ENCODE measurements at regions not wholly inside any gene's neighbourhood (a gene's known extent, or its start where the extent isn't known, plus 50 kb on each side); places are given as distances from the start of the nearest gene placed in this dataset.

DNA sequence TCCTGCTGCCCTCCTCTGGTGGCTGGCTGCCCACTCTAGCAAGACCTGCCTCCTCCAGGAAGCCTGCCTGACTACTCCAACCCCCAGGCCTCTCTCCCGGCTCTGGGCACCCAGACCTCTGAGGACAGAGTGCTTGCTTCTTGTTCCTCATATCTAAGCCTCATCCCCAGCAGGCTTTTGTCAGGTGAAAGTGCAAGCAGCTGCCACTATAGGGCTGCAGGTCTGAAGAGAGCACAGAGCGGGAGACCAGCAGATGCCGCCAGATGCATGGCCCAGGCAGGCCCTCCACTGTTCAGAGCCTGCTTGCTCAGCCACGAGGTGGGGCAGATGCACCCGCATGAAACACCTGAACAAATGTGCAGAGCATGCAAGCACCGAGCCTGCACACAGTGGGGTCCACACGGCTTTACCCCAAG lies 73.0 kb downstream of the SERPINA3 start:
- H3K27me3 ChIP-seq = peaks cover 5% of the 10 kb centered on the region
- no peak overlapping the region for H3K4me3 ChIP-seq
- no peak overlapping the region for H3K27ac ChIP-seq
- no peaks in the 10 kb centered on the region for H3K9me3 ChIP-seq (ENCODE audit: low read depth)
- no peaks in the 10 kb centered on the region for H3K4me1 ChIP-seq (ENCODE audit: low read depth)
- no peaks in the 10 kb centered on the region for H3K36me3 ChIP-seq
- TF ChIP-seq, protein P1, sequence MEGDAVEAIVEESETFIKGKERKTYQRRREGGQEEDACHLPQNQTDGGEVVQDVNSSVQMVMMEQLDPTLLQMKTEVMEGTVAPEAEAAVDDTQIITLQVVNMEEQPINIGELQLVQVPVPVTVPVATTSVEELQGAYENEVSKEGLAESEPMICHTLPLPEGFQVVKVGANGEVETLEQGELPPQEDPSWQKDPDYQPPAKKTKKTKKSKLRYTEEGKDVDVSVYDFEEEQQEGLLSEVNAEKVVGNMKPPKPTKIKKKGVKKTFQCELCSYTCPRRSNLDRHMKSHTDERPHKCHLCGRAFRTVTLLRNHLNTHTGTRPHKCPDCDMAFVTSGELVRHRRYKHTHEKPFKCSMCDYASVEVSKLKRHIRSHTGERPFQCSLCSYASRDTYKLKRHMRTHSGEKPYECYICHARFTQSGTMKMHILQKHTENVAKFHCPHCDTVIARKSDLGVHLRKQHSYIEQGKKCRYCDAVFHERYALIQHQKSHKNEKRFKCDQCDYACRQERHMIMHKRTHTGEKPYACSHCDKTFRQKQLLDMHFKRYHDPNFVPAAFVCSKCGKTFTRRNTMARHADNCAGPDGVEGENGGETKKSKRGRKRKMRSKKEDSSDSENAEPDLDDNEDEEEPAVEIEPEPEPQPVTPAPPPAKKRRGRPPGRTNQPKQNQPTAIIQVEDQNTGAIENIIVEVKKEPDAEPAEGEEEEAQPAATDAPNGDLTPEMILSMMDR (IDR thresholded peaks at IDR 0.05; ENCODE audit: low read depth, low read length) = no peak
- DNase-seq (ENCODE audit: low read depth in 1 of 2, low spot score in 1 of 2) = no peak

DNA sequence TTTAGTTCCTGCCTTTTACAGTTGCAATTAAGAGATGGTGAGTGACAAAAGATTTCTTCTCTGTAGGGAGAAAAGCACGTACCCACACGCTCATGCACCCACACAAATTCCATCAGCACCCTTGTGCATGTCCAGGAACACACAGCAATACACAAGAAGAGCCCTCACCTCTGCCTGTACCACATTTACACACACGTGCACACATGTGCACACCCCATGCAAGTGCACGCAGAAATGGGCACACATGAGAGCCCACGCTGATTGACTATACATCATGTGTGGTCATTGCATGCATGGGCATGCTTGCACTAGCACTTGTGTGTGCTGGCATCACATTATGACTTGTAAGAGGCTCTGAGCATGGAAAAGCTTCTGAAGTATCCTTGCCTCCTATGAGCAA lies 70.5 kb downstream of the SERPINA3 start:
- H3K27me3 ChIP-seq = no peaks in the 10 kb centered on the region
- no peak overlapping the region for H3K27ac ChIP-seq
- no peak for DNase-seq (ENCODE audit: low read depth in 1 of 2, low spot score in 1 of 2)
- H3K9me3 ChIP-seq (ENCODE audit: low read depth) = no peaks in the 10 kb centered on the region
- TF ChIP-seq, protein P1 (IDR thresholded peaks at IDR 0.05; ENCODE audit: low read depth, low read length) = no peak
- H3K4me1 ChIP-seq (ENCODE audit: low read depth) = no peaks in the 10 kb centered on the region
- no peak overlapping the region for H3K4me3 ChIP-seq
- no peaks in the 10 kb centered on the region for H3K36me3 ChIP-seq

DNA sequence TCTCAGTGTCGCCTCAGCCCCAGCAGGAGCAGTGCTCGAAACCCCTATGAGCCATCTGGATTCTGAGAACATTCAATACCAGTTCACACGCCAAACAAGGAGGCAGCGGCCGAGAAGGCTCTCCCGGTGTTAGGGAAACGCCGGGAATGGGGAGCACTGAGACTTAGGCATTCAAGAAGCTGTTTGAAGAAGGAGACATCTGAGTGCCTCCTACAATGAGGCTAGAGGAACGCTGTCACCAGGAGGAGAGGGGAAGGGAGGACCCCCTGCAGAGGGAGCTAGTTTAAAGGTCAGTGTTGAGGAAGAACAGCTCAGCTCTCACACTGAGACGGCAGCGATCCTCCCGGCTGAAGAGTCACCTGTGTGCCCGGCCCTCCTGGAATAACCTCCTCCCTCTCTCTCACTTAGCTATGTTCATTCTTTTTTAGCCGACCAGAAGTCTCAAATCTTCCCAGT lies 69.9 kb downstream of the SERPINA3 start:
- no peak overlapping the region for H3K27ac ChIP-seq
- H3K4me1 ChIP-seq (ENCODE audit: low read depth) = no peaks in the 10 kb centered on the region
- H3K9me3 ChIP-seq (ENCODE audit: low read depth) = no peaks in the 10 kb centered on the region
- no peak for DNase-seq (ENCODE audit: low read depth in 1 of 2, low spot score in 1 of 2)
- no peaks in the 10 kb centered on the region for H3K27me3 ChIP-seq
- TF ChIP-seq, protein P1 (IDR thresholded peaks at IDR 0.05; ENCODE audit: low read depth, low read length) = no peak
- no peaks in the 10 kb centered on the region for H3K36me3 ChIP-seq
- no peak overlapping the region for H3K4me3 ChIP-seq

DNA sequence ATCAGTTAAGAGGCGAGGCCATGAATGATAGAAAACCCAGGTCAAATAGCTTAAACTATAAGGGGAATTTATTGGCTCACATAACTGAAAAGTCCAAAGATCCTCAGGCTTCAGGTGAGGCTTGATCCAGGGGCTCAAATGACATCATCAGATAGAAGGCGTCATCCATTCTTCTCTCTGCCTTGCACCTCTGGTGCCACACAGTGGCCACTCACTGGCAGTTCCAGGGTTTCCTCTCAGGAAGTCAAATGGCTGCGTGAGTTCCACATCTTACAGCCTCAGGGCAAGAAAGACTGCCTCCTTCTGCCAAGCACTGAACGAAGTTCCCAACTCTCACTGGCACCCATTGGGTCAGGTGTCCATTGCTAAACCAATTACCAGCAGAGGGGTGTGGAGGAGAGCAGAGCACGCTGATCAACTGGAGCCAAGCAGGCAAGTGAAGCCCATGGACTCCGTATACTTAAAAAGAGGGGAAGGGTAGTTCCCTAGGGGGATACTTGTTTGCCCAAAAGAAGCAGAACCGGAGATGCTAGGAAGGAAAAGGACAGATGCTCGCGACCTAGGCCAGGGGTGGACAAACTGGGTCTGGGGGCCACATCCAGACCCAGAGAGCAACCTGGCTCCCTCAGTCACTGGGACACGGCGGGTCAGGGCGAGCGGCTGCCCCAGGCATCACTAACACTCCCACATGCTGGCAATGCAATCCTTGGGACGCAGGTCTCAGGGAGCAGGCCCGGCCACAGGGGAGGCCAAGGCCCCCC lies 69.3 kb downstream of the SERPINA3 start:
- no peak overlapping the region for H3K27ac ChIP-seq
- no peaks in the 10 kb centered on the region for H3K9me3 ChIP-seq (ENCODE audit: low read depth)
- no peak overlapping the region for H3K4me3 ChIP-seq
- TF ChIP-seq, protein P1 (IDR thresholded peaks at IDR 0.05; ENCODE audit: low read depth, low read length) = peak; percentile 74
- H3K4me1 ChIP-seq (ENCODE audit: low read depth) = no peaks in the 10 kb centered on the region
- H3K36me3 ChIP-seq = no peaks in the 10 kb centered on the region
- H3K27me3 ChIP-seq = no peaks in the 10 kb centered on the region
- DNase-seq (ENCODE audit: low read depth in 1 of 2, low spot score in 1 of 2) = peak in 1 of 2 donors; percentile 67

DNA sequence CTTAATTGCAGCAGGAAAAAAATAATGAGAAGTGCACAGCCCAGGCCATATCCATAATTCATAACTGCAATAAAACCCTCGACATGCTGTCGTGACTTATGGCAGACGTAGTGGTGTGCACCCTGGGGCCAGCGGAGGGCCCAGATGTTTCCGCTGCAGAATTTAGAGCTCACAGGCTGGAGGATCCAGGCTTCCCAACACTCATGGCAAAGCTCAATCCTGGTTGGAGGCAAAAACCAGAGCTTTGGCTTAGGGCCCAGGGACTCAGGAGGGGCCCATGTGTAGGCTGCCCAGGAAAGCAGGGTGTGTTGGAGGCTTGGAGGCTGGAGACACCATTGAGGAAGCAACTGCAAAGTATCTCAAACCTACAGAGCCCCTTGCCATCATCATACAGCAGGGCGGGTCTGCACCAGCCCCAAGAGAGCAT lies 68.7 kb downstream of the SERPINA3 start:
- no peaks in the 10 kb centered on the region for H3K27me3 ChIP-seq
- TF ChIP-seq, protein P1 (IDR thresholded peaks at IDR 0.05; ENCODE audit: low read depth, low read length) = no peak
- no peaks in the 10 kb centered on the region for H3K36me3 ChIP-seq
- no peak overlapping the region for H3K27ac ChIP-seq
- no peaks in the 10 kb centered on the region for H3K9me3 ChIP-seq (ENCODE audit: low read depth)
- H3K4me3 ChIP-seq = no peak overlapping the region
- DNase-seq (ENCODE audit: low read depth in 1 of 2, low spot score in 1 of 2) = no peak
- H3K4me1 ChIP-seq (ENCODE audit: low read depth) = no peaks in the 10 kb centered on the region

All from cardiac muscle cell (in vitro differentiated cells and primary cell).